Left hindlimb (tissue), 1 donor: ENCODE measurements at regions not wholly inside any gene's neighbourhood (a gene's known extent, or its start where the extent isn't known, plus 50 kb on each side); places are given as distances from the start of the nearest gene placed in this dataset.
"Not testable (repeated sequence)": the region's sequence is repeated elsewhere in the genome, so short reads cannot be mapped to it uniquely, and the experiment has no call there.

Experiments
- DNase-seq: peaks from one replicate; pipeline ENCODE4 v3.0.0-alpha.2; 2018

- DNase-seq: no peak
Measured at GRCh38 chr7:115240242-115240641, 318.3 kb downstream of the MDFIC start.

- no peak for DNase-seq
Measured at GRCh38 chr7:115235075-115235474, 313.2 kb downstream of the MDFIC start.

GRCh38 chr7:115233809-115234208, 311.9 kb downstream of the MDFIC start:
- DNase-seq: no peak

GRCh38 chr7:115232041-115232440, 310.1 kb downstream of the MDFIC start:
- no peak for DNase-seq

GRCh38 chr7:115230882-115231571, 309.1 kb downstream of the MDFIC start:
- DNase-seq: no peak

- DNase-seq: no peak
Measured at GRCh38 chr7:115229401-115230105, 307.7 kb downstream of the MDFIC start.

GRCh38 chr7:115227473-115228235, 305.8 kb downstream of the MDFIC start:
- DNase-seq: no peak

- no peak for DNase-seq
Measured at GRCh38 chr7:115226410-115226809, 304.5 kb downstream of the MDFIC start.

- DNase-seq: no peak
Measured at GRCh38 chr7:115224922-115225321, 303.0 kb downstream of the MDFIC start.

GRCh38 chr7:115223959-115224358, 302.1 kb downstream of the MDFIC start:
- DNase-seq: no peak

- no peak for DNase-seq
Measured at GRCh38 chr7:115221456-115221855, 299.6 kb downstream of the MDFIC start.

GRCh38 chr7:115218076-115218475, 296.2 kb downstream of the MDFIC start:
- DNase-seq: no peak

- no peak for DNase-seq
Measured at GRCh38 chr7:115217373-115217772, 295.5 kb downstream of the MDFIC start.

- no peak for DNase-seq
Measured at GRCh38 chr7:115216652-115217051, 294.8 kb downstream of the MDFIC start.

- no peak for DNase-seq
Measured at GRCh38 chr7:115211171-115211570, 289.3 kb downstream of the MDFIC start.

GRCh38 chr7:115210552-115210951, 288.7 kb downstream of the MDFIC start:
- DNase-seq: no peak

GRCh38 chr7:115208710-115209560, 287.0 kb downstream of the MDFIC start:
- DNase-seq: no peak

GRCh38 chr7:115206374-115206773, 284.5 kb downstream of the MDFIC start:
- DNase-seq: not testable (repeated sequence)

- DNase-seq: no peak
Measured at GRCh38 chr7:115198143-115198542, 276.2 kb downstream of the MDFIC start.

GRCh38 chr7:115195208-115195607, 273.3 kb downstream of the MDFIC start:
- DNase-seq: no peak

- no peak for DNase-seq
Measured at GRCh38 chr7:115191526-115191925, 269.6 kb downstream of the MDFIC start.

- DNase-seq: no peak
Measured at GRCh38 chr7:115183431-115184057, 261.6 kb downstream of the MDFIC start.
